K562 (cell line): ENCODE measurements at regions not wholly inside any gene's neighbourhood (a gene's known extent, or its start where the extent isn't known, plus 50 kb on each side); places are given as distances from the start of the nearest gene placed in this dataset.

Experiments used
- ATAC-seq: fragments of 200-7000 bp; cut with Tn5 transposase; 3 replicates; pipeline ENCODE4 v1.9.1; 2020; ENCODE audit warnings: moderate library complexity
- BruUV-seq: library from RNA; stranded (reverse); fragments of 400-500 nt; replicated peaks from 2 replicates; lab custom pipeline; 2021; lab: Mats Ljungman, UMichigan
- CTCF ChIA-PET: fragments of 300-600 bp; formaldehyde crosslinking; extraction: SDS; loops from one replicate; lab custom pipeline; 2021; ENCODE audit warnings: low intra/inter-chr PET ratio; lab: Yijun Ruan, JAX
- POLR2A ChIA-PET: fragments of 300-600, 350-650 bp; sonication (Branson Sonifier 250); formaldehyde crosslinking; extraction: SDS; loops from one replicate; lab custom pipeline; 2021; ENCODE audit warnings: antibody characterized with exemption, inconsistent platforms; lab: Yijun Ruan, JAX
- DNase-seq, 4 experiments: peaks; one replicate each; pipeline versions ENCODE4 v3.0.0 to v3.0.0-alpha.2; 2011 to 2018; ENCODE audit warnings: low spot score in 3 of 4, mixed read lengths in 3 of 4; ENCODE audit errors: extremely low read depth in 1 of 4
- FAIRE-seq: peaks from 2 replicates; lab custom pipeline; 2011; peaks lifted over from hg19 to GRCh38; lab: Jason Lieb, UNC
- H2AFZ ChIP-seq: 2 replicates; pipeline ENCODE4 v1.6.0; 2011; ENCODE audit warnings: low read depth, low read length, control low read depth, inconsistent platforms
- H3K27ac ChIP-seq: fragments of 200-600 bp; 3 replicates; pipeline ENCODE4 v1.8.0; 2011; ENCODE audit warnings: low read depth, mild to moderate bottlenecking, control low read depth, inconsistent platforms, low read length, moderate library complexity, mixed read lengths; ENCODE audit errors: extremely low read depth
- H3K27me3 ChIP-seq, 2 experiments: fragments of 300-600 bp in 1 of 2; 2 replicates in 1 of 2; 3 replicates in 1 of 2; pipeline versions ENCODE4 v1.6.0 to v1.8.0; 2011; ENCODE audit warnings: inconsistent platforms in 2 of 2, low read length in 2 of 2, mild to moderate bottlenecking in 1 of 2, mixed read lengths in 1 of 2, moderate library complexity in 1 of 2; ENCODE audit not compliant: control insufficient read depth in 2 of 2, insufficient read depth in 2 of 2
- H3K36me3 ChIP-seq: fragments of 300-600 bp; 3 replicates; pipeline ENCODE4 v1.8.0; 2011; ENCODE audit warnings: mild to moderate bottlenecking, low read length, inconsistent platforms; ENCODE audit not compliant: control insufficient read depth, insufficient read depth
- H3K4me1 ChIP-seq, 2 experiments: fragments of 200-600 bp in 1 of 2; replicated peaks in 1 of 2; 2 replicates in 1 of 2; 3 replicates in 1 of 2; pipeline versions ENCODE4 v1.5.1 to v1.8.0; 2011; ENCODE audit warnings: inconsistent platforms in 2 of 2, low read length in 2 of 2, mild to moderate bottlenecking in 1 of 2, mixed read lengths in 1 of 2, moderate library complexity in 1 of 2; ENCODE audit not compliant: control insufficient read depth in 2 of 2, insufficient read depth in 2 of 2
- H3K4me2 ChIP-seq: 2 replicates; pipeline ENCODE4 v1.6.1; 2011; ENCODE audit warnings: low read length, control low read depth, inconsistent platforms, mixed read lengths; ENCODE audit not compliant: insufficient read depth
- H3K4me3 ChIP-seq: fragments of 200-600 bp; sonication (generic), shearing (Covaris generic); 2 replicates; pipeline ENCODE4 v1.5.1; 2016; ENCODE audit warnings: control low read depth, inconsistent platforms
- H3K79me2 ChIP-seq: fragments of 200-600 bp; 3 replicates; pipeline ENCODE4 v1.8.0; 2011; ENCODE audit warnings: low read length, inconsistent platforms; ENCODE audit not compliant: control insufficient read depth, insufficient read depth
- H3K9ac ChIP-seq, 2 experiments: 2 replicates each; pipeline versions ENCODE4 v1.6.0 to v1.6.1; 2011; ENCODE audit warnings: low read depth in 2 of 2, low read length in 2 of 2, control low read depth in 1 of 2, inconsistent platforms in 1 of 2, mild to moderate bottlenecking in 1 of 2, mixed read lengths in 1 of 2; ENCODE audit not compliant: insufficient read depth in 1 of 2
- H3K9me1 ChIP-seq: one replicate; pipeline ENCODE4 v1.6.0; 2011; ENCODE audit warnings: inconsistent platforms, mild to moderate bottlenecking, low read length, moderate library complexity; ENCODE audit not compliant: control insufficient read depth, insufficient read depth
- H3K9me3 ChIP-seq: replicated peaks from 2 replicates; pipeline ENCODE4 v1.5.1; 2011; ENCODE audit warnings: low read depth, low read length, inconsistent platforms; ENCODE audit not compliant: control insufficient read depth, insufficient read depth
- H4K20me1 ChIP-seq: replicated peaks from 2 replicates; pipeline ENCODE4 v1.6.1; 2011; ENCODE audit warnings: low read length, inconsistent platforms, mixed read lengths; ENCODE audit not compliant: control insufficient read depth, insufficient read depth
- CC2D1A ChIP-seq: fragments of 450-650 bp; IDR thresholded peaks from 2 replicates; pipeline ENCODE4 v1.6.1; 2017; ENCODE audit warnings: mild to moderate bottlenecking
- DIDO1 ChIP-seq: fragments of 450-650 bp; IDR thresholded peaks from 2 replicates; pipeline ENCODE4 v1.6.1; 2016; ENCODE audit warnings: low read depth, missing biosample characterization, missing genetic modification characterization
- KHSRP ChIP-seq: fragments of 450-650 bp; IDR thresholded peaks from 2 replicates; pipeline ENCODE4 v1.6.1; 2017
- PCBP2 ChIP-seq: fragments of 200-400 bp; formaldehyde crosslinking; IDR thresholded peaks from 2 replicates; pipeline ENCODE4 v1.6.1; 2018; ENCODE audit warnings: low read length, low read depth, mild to moderate bottlenecking, moderate library complexity; ENCODE audit not compliant: poor library complexity, severe bottlenecking
- POLR2AphosphoS2 ChIP-seq: IDR thresholded peaks from 2 replicates; pipeline ENCODE4 v1.6.1; 2012; ENCODE audit warnings: low read length, improper control_type of control experiment
- U2AF1 ChIP-seq: fragments of 200-400 bp; formaldehyde crosslinking; optimal IDR thresholded peaks from 2 replicates; pipeline ENCODE3; 2017; ENCODE audit warnings: mild to moderate bottlenecking, low read depth, low read length, moderate library complexity
- ZNF232 ChIP-seq: sonication (generic); formaldehyde crosslinking; IDR thresholded peaks from 2 replicates; pipeline ENCODE4 v1.8.0; 2022; ENCODE audit warnings: mild to moderate bottlenecking, missing genetic modification reagents
- ZNF740 ChIP-seq, 3 experiments: fragments of 200-800 bp in 1 of 3; sonication (Bioruptor generic) in 1 of 3; sonication (generic) in 1 of 3; formaldehyde crosslinking in 1 of 3; IDR thresholded peaks; 2 replicates each; pipeline versions ENCODE4 v1.6.1 to v1.8.0; 2016 to 2022; ENCODE audit warnings: mild to moderate bottlenecking in 2 of 3, missing compliant biosample characterization in 2 of 3, missing genetic modification characterization in 2 of 3, missing genetic modification reagents in 1 of 3
- WGBS: fragments of 100-300 bp; shearing (Covaris generic); methylation state at CpG from one replicate; pipeline ENCODE4 v1.1.6; 2016; ENCODE audit warnings: low coverage, mixed read lengths; ENCODE audit not compliant: insufficient coverage; ENCODE audit errors: missing lambda C conversion rate; 5-methylcytosine and 5-hydroxymethylcytosine counted together
- in situ Hi-C: fragments of 300-500 bp; cut with MboI; formaldehyde crosslinking; loops from 4 replicates; pipeline ENCODE4 v1.15.0; 2018; ENCODE audit warnings: inconsistent platforms, mixed read lengths
- intact Hi-C: fragments of 100-400 bp; cut with micrococcal nuclease; formaldehyde crosslinking; loops from 2 replicates; pipeline ENCODE4 v1.14.2; 2022
- TF ChIP-seq, protein P1 (sequence below): IDR thresholded peaks from 2 replicates; pipeline ENCODE4 v1.6.1; 2014; ENCODE audit warnings: antibody characterized with exemption

GRCh38 chr1:98021126-98021525, 100.3 kb upstream of the DPYD start:
- Histone ChIP-seq H4K20me1 (no peaks in the 10 kb centered on the region), H3K9ac (no peak overlapping the region), H3K4me2 (no peak overlapping the region), H3K4me3 (no peak overlapping the region), H3K27me3 (no peaks in the 10 kb centered on the region), H2AFZ (no peak overlapping the region), H3K4me1 (no peaks in the 10 kb centered on the region), H3K27ac (no peak overlapping the region), H3K9me3 (no peaks in the 10 kb centered on the region), H3K9me1 (no peaks in the 10 kb centered on the region), H3K36me3 (no peaks in the 10 kb centered on the region), H3K79me2 (no peaks in the 10 kb centered on the region)
- TF ChIP-seq KHSRP: no peak
- TF ChIP-seq PCBP2: no peak
- no peak for TF ChIP-seq U2AF1
- TF ChIP-seq DIDO1 (tag): no peak
- ChIA-PET POLR2A (no interaction called here), CTCF (no interaction called here)
- no peak for ATAC-seq
- WGBS: 0% methylated on average over 3 of the region's 3 CpGs
- BruUV-seq: no TSS peak
- no peak for FAIRE-seq
- intact Hi-C loops (no loop called here), in situ Hi-C loops (no loop called here)
- no peak for DNase-seq

GRCh38 chr1:98019747-98020146, 98.9 kb upstream of the DPYD start:
- intact Hi-C loops: no loop called here
- H3K4me3 ChIP-seq: no peak overlapping the region
- CTCF ChIA-PET: no interaction called here
- H3K9ac ChIP-seq: no peak overlapping the region
- no peaks in the 10 kb centered on the region for H3K9me1 ChIP-seq
- DNase-seq (no peak), ATAC-seq (no peak), FAIRE-seq (no peak)
- no peak overlapping the region for H3K4me2 ChIP-seq
- no peaks in the 10 kb centered on the region for H3K27me3 ChIP-seq
- in situ Hi-C loops: no loop called here
- WGBS: 5% methylated on average over 2 of the region's 2 CpGs
- no peaks in the 10 kb centered on the region for H3K79me2 ChIP-seq
- H3K4me1 ChIP-seq: no peaks in the 10 kb centered on the region
- no peaks in the 10 kb centered on the region for H3K36me3 ChIP-seq
- H3K27ac ChIP-seq: no peak overlapping the region
- no peak overlapping the region for H2AFZ ChIP-seq
- no peaks in the 10 kb centered on the region for H4K20me1 ChIP-seq
- H3K9me3 ChIP-seq: no peaks in the 10 kb centered on the region
- TF ChIP-seq DIDO1 (tag) (no peak), CC2D1A (no peak), ZNF232 (CRISPR knock-in tag) (no peak), POLR2AphosphoS2 (no peak), ZNF740 (CRISPR knock-in tag; IDR thresholded peaks at IDR 0.05) (no peak), ZNF740 (tag; IDR thresholded peaks at IDR 0.05) (no peak)
- TF ChIP-seq, protein P1, sequence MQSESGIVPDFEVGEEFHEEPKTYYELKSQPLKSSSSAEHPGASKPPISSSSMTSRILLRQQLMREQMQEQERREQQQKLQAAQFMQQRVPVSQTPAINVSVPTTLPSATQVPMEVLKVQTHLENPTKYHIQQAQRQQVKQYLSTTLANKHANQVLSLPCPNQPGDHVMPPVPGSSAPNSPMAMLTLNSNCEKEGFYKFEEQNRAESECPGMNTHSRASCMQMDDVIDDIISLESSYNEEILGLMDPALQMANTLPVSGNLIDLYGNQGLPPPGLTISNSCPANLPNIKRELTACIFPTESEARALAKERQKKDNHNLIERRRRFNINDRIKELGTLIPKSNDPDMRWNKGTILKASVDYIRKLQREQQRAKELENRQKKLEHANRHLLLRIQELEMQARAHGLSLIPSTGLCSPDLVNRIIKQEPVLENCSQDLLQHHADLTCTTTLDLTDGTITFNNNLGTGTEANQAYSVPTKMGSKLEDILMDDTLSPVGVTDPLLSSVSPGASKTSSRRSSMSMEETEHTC: no peak
- TF ChIP-seq, all 486 proteins: peak for 0
- POLR2A ChIA-PET: no interaction called here
- no TSS peak for BruUV-seq
